ENCODE measurements at regions not wholly inside any gene's neighbourhood (a gene's known extent, or its start where the extent isn't known, plus 50 kb on each side); places are given as distances from the start of the nearest gene placed in this dataset.

GRCh38 chr4:151876381-151876988, 115.7 kb upstream of the GATB start:
- H3K4me3 ChIP-seq: no peak overlapping the region
- intact Hi-C loops (cut with DNase I; ENCODE audit: low total_unique reads): no loop called here
- DNase-seq: no peak
- H3K27ac ChIP-seq: no peak overlapping the region
- H3K36me3 ChIP-seq: no peaks in the 10 kb centered on the region
- H3K27me3 ChIP-seq: no peaks in the 10 kb centered on the region
- no peaks in the 10 kb centered on the region for H3K4me1 ChIP-seq
- TF ChIP-seq CTCF (IDR thresholded peaks at IDR 0.05): no peak
- H3K9me3 ChIP-seq: no peaks in the 10 kb centered on the region

DNA sequence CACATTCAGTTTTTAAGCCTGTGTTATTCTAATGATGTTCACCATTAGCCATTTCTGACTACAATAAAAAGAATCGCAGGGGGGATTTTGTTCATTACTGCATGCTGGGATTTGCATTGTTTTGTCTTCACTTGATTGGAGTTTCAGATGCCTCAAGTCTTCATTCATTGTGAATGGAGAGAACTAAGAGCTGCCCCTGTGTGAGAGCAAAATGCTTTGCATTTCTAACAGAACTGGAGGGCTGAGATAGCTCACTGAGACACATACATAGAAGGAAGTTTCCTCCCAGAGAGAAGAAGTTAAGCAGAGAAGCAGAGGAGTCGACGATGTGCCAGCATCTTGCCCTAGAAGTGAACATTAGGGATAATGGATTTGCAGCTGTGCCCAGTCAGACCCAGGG, 113.5 kb upstream of the GATB start:
- TF ChIP-seq CTCF (IDR thresholded peaks at IDR 0.05): no peak
- Histone ChIP-seq H3K27ac (no peak overlapping the region), H3K9me3 (no peaks in the 10 kb centered on the region), H3K27me3 (no peaks in the 10 kb centered on the region), H3K36me3 (no peaks in the 10 kb centered on the region), H3K4me3 (no peak overlapping the region), H3K4me1 (no peaks in the 10 kb centered on the region)
- DNase-seq: no peak
- intact Hi-C loops (cut with DNase I; ENCODE audit: low total_unique reads): no loop called here

DNA sequence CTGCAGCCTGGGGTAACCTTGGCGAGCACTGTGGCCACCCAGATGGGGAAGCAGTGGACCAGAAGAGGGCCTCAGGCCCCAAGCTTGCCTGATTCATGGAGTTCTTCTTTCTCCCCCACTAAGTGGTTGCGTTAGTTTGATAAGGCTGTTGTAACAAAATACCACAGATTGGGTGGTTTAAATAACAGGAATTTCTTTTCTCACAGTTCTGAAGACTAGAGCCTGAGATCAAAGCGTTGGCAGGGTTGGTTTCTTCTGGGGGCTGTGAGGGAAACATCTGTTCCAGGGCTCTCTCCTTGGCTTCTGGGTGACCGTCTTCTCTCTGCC, 105.7 kb upstream of the GATB start:
- Histone ChIP-seq H3K27ac (no peak overlapping the region), H3K4me1 (no peaks in the 10 kb centered on the region), H3K4me3 (no peak overlapping the region), H3K9me3 (no peaks in the 10 kb centered on the region), H3K27me3 (no peaks in the 10 kb centered on the region), H3K36me3 (no peaks in the 10 kb centered on the region)
- intact Hi-C loops (cut with DNase I; ENCODE audit: low total_unique reads): no loop called here
- DNase-seq: no peak
- TF ChIP-seq CTCF (IDR thresholded peaks at IDR 0.05): no peak

GRCh38 chr4:151865744-151866591, 105.2 kb upstream of the GATB start:
- intact Hi-C loops (cut with DNase I; ENCODE audit: low total_unique reads): no loop called here
- no peak for TF ChIP-seq CTCF (IDR thresholded peaks at IDR 0.05)
- no peak for DNase-seq
- no peak overlapping the region for H3K27ac ChIP-seq
- no peaks in the 10 kb centered on the region for H3K27me3 ChIP-seq
- H3K9me3 ChIP-seq: no peaks in the 10 kb centered on the region
- no peaks in the 10 kb centered on the region for H3K36me3 ChIP-seq
- no peaks in the 10 kb centered on the region for H3K4me1 ChIP-seq
- H3K4me3 ChIP-seq: no peak overlapping the region

- no peaks in the 10 kb centered on the region for H3K36me3 ChIP-seq
- no peak overlapping the region for H3K4me3 ChIP-seq
- no peaks in the 10 kb centered on the region for H3K27me3 ChIP-seq
- H3K4me1 ChIP-seq: no peaks in the 10 kb centered on the region
- H3K27ac ChIP-seq: no peak overlapping the region
- peak; percentile 78 to 83 for DNase-seq
- TF ChIP-seq CTCF (IDR thresholded peaks at IDR 0.05): no peak
- intact Hi-C loops (cut with DNase I; ENCODE audit: low total_unique reads): no loop called here
- no peaks in the 10 kb centered on the region for H3K9me3 ChIP-seq
Measured at GRCh38 chr4:151865312-151865711, 104.5 kb upstream of the GATB start.
